ENCODE measurements at regions not wholly inside any gene's neighbourhood (a gene's known extent, or its start where the extent isn't known, plus 50 kb on each side); places are given as distances from the start of the nearest gene placed in this dataset.
"Not testable (repeated sequence)": the region's sequence is repeated elsewhere in the genome, so short reads cannot be mapped to it uniquely, and the experiment has no call there.

- TF ChIP-seq CTCF (IDR thresholded peaks at IDR 0.05); ZNF121 (CRISPR knock-in tag; IDR thresholded peaks at IDR 0.05); JUN (CRISPR knock-in tag; IDR thresholded peaks at IDR 0.05): not testable (repeated sequence)
Measured at GRCh38 chr2:91498065-91498449, 2806.6 kb downstream of the RPIA start.

Measured in WTC11 (cell line).